ENCODE measurements at regions not wholly inside any gene's neighbourhood (a gene's known extent, or its start where the extent isn't known, plus 50 kb on each side); places are given as distances from the start of the nearest gene placed in this dataset.

GRCh38 chr2:176960061-176960460 lies 252.5 kb upstream of the HNRNPA3 start:
- no peak for DNase-seq
- H4K8ac ChIP-seq (ENCODE audit: low read length) = no peak overlapping the region
- no peak overlapping the region for H2AFZ ChIP-seq (ENCODE audit: low read depth, low read length)
- H2BK120ac ChIP-seq (ENCODE audit: low read depth, low read length) = no peak overlapping the region
- no peak overlapping the region for H3K23ac ChIP-seq (ENCODE audit: low read length in 2 of 2)
- no peak overlapping the region for H3K4ac ChIP-seq (ENCODE audit: low read depth in 1 of 2, low read length in 2 of 2)
- no peak overlapping the region for H2AK5ac ChIP-seq (ENCODE audit: low read length, severe bottlenecking)
- no peak overlapping the region for H3K9ac ChIP-seq (ENCODE audit: low read length)
- H3K4me3 ChIP-seq (ENCODE audit: insufficient read depth in 1 of 2, low read depth in 1 of 2, low read length in 2 of 2) = no peak overlapping the region
- no peak overlapping the region for H3K4me2 ChIP-seq (ENCODE audit: low read length, poor library complexity, severe bottlenecking)
- H3K27me3 ChIP-seq (ENCODE audit: control insufficient read depth in 1 of 2, insufficient read depth in 1 of 2, low read length in 2 of 2) = peaks cover 0 to 14% of the 10 kb centered on the region in 2 experiments
- no peaks in the 10 kb centered on the region for H3K4me1 ChIP-seq (ENCODE audit: control insufficient read depth, insufficient read depth, low read depth, low read length)
- H3K79me1 ChIP-seq (replicated peaks; ENCODE audit: low read length, poor library complexity, severe bottlenecking) = no peaks in the 10 kb centered on the region
- WGBS = 83% methylated on average over 1 of the region's 2 CpGs
- no peak overlapping the region for H3K27ac ChIP-seq (ENCODE audit: low read length, poor library complexity, severe bottlenecking)
- no peak overlapping the region for H3K14ac ChIP-seq (ENCODE audit: low read length in 2 of 2)
- H3K36me3 ChIP-seq (ENCODE audit: control insufficient read depth in 1 of 2, insufficient read depth in 2 of 2, low read depth in 1 of 2, low read length in 2 of 2) = no peaks in the 10 kb centered on the region
- H2BK5ac ChIP-seq (ENCODE audit: low read depth, low read length, poor library complexity, severe bottlenecking) = no peak overlapping the region
- no peak overlapping the region for H3K18ac ChIP-seq (ENCODE audit: low read depth in 1 of 2, low read length in 2 of 2)
- H3K9me3 ChIP-seq (ENCODE audit: control insufficient read depth, low read length) = no peaks in the 10 kb centered on the region
- H4K91ac ChIP-seq (ENCODE audit: low read length) = no peak overlapping the region
- no peak overlapping the region for H2BK12ac ChIP-seq (ENCODE audit: low read length in 2 of 2)
- no peak overlapping the region for H2BK15ac ChIP-seq (ENCODE audit: low read depth, poor library complexity, severe bottlenecking)

GRCh38 chr2:176960736-176961520 lies 251.7 kb upstream of the HNRNPA3 start:
- no peak overlapping the region for H3K23ac ChIP-seq (ENCODE audit: low read length in 2 of 2)
- no peaks in the 10 kb centered on the region for H3K4me1 ChIP-seq (ENCODE audit: control insufficient read depth, insufficient read depth, low read depth, low read length)
- no peak overlapping the region for H2AK5ac ChIP-seq (ENCODE audit: low read length, severe bottlenecking)
- no peak overlapping the region for H2BK15ac ChIP-seq (ENCODE audit: low read depth, poor library complexity, severe bottlenecking)
- no peak overlapping the region for H3K14ac ChIP-seq (ENCODE audit: low read length in 2 of 2)
- no peaks in the 10 kb centered on the region for H3K9me3 ChIP-seq (ENCODE audit: control insufficient read depth, low read length)
- H3K27ac ChIP-seq (ENCODE audit: low read length, poor library complexity, severe bottlenecking) = no peak overlapping the region
- H4K8ac ChIP-seq (ENCODE audit: low read length) = no peak overlapping the region
- H2BK5ac ChIP-seq (ENCODE audit: low read depth, low read length, poor library complexity, severe bottlenecking) = no peak overlapping the region
- no peak overlapping the region for H3K18ac ChIP-seq (ENCODE audit: low read depth in 1 of 2, low read length in 2 of 2)
- no peaks in the 10 kb centered on the region for H3K36me3 ChIP-seq (ENCODE audit: control insufficient read depth in 1 of 2, insufficient read depth in 2 of 2, low read depth in 1 of 2, low read length in 2 of 2)
- H3K27me3 ChIP-seq (ENCODE audit: control insufficient read depth in 1 of 2, insufficient read depth in 1 of 2, low read length in 2 of 2) = peaks cover 0 to 7% of the 10 kb centered on the region in 2 experiments
- no peak overlapping the region for H3K4me2 ChIP-seq (ENCODE audit: low read length, poor library complexity, severe bottlenecking)
- no peak overlapping the region for H3K9ac ChIP-seq (ENCODE audit: low read length)
- H3K4ac ChIP-seq (ENCODE audit: low read depth in 1 of 2, low read length in 2 of 2) = no peak overlapping the region
- no peak overlapping the region for H2BK120ac ChIP-seq (ENCODE audit: low read depth, low read length)
- H2AFZ ChIP-seq (ENCODE audit: low read depth, low read length) = no peak overlapping the region
- WGBS = 77% methylated on average over 7 of the region's 7 CpGs
- H2BK12ac ChIP-seq (ENCODE audit: low read length in 2 of 2) = no peak overlapping the region
- no peak for DNase-seq
- no peak overlapping the region for H3K4me3 ChIP-seq (ENCODE audit: insufficient read depth in 1 of 2, low read depth in 1 of 2, low read length in 2 of 2)
- no peaks in the 10 kb centered on the region for H3K79me1 ChIP-seq (replicated peaks; ENCODE audit: low read length, poor library complexity, severe bottlenecking)
- no peak overlapping the region for H4K91ac ChIP-seq (ENCODE audit: low read length)

GRCh38 chr2:176961775-176962619 lies 250.6 kb upstream of the HNRNPA3 start:
- Histone ChIP-seq H2BK15ac (ENCODE audit: low read depth, poor library complexity, severe bottlenecking) (no peak overlapping the region), H3K23ac (ENCODE audit: low read length in 2 of 2) (no peak overlapping the region), H4K8ac (ENCODE audit: low read length) (no peak overlapping the region), H3K4me3 (ENCODE audit: insufficient read depth in 1 of 2, low read depth in 1 of 2, low read length in 2 of 2) (no peak overlapping the region), H2BK120ac (ENCODE audit: low read depth, low read length) (no peak overlapping the region), H4K91ac (ENCODE audit: low read length) (no peak overlapping the region), H3K79me1 (replicated peaks; ENCODE audit: low read length, poor library complexity, severe bottlenecking) (no peaks in the 10 kb centered on the region), H3K18ac (ENCODE audit: low read depth in 1 of 2, low read length in 2 of 2) (no peak overlapping the region), H3K4me2 (ENCODE audit: low read length, poor library complexity, severe bottlenecking) (no peak overlapping the region), H2AFZ (ENCODE audit: low read depth, low read length) (no peak overlapping the region), H2BK5ac (ENCODE audit: low read depth, low read length, poor library complexity, severe bottlenecking) (no peak overlapping the region), H3K9me3 (ENCODE audit: control insufficient read depth, low read length) (no peaks in the 10 kb centered on the region), H3K27ac (ENCODE audit: low read length, poor library complexity, severe bottlenecking) (no peak overlapping the region), H3K14ac (ENCODE audit: low read length in 2 of 2) (no peak overlapping the region), H2AK5ac (ENCODE audit: low read length, severe bottlenecking) (no peak overlapping the region), H2BK12ac (ENCODE audit: low read length in 2 of 2) (no peak overlapping the region), H3K27me3 (ENCODE audit: control insufficient read depth in 1 of 2, insufficient read depth in 1 of 2, low read length in 2 of 2) (peaks cover 0 to 5% of the 10 kb centered on the region in 2 experiments), H3K4ac (ENCODE audit: low read depth in 1 of 2, low read length in 2 of 2) (no peak overlapping the region), H3K9ac (ENCODE audit: low read length) (no peak overlapping the region), H3K36me3 (ENCODE audit: control insufficient read depth in 1 of 2, insufficient read depth in 2 of 2, low read depth in 1 of 2, low read length in 2 of 2) (no peaks in the 10 kb centered on the region), H3K4me1 (ENCODE audit: control insufficient read depth, insufficient read depth, low read depth, low read length) (no peaks in the 10 kb centered on the region)
- DNase-seq = no peak
- WGBS = 80% methylated on average over 10 of the region's 11 CpGs

- H2AFZ ChIP-seq (ENCODE audit: low read depth, low read length) = no peak overlapping the region
- no peak overlapping the region for H3K4me2 ChIP-seq (ENCODE audit: low read length, poor library complexity, severe bottlenecking)
- H2BK12ac ChIP-seq (ENCODE audit: low read length in 2 of 2) = no peak overlapping the region
- no peak overlapping the region for H3K23ac ChIP-seq (ENCODE audit: low read length in 2 of 2)
- no peak overlapping the region for H2BK5ac ChIP-seq (ENCODE audit: low read depth, low read length, poor library complexity, severe bottlenecking)
- H3K18ac ChIP-seq (ENCODE audit: low read depth in 1 of 2, low read length in 2 of 2) = no peak overlapping the region
- no peaks in the 10 kb centered on the region for H3K79me1 ChIP-seq (replicated peaks; ENCODE audit: low read length, poor library complexity, severe bottlenecking)
- H2AK5ac ChIP-seq (ENCODE audit: low read length, severe bottlenecking) = no peak overlapping the region
- H3K27ac ChIP-seq (ENCODE audit: low read length, poor library complexity, severe bottlenecking) = no peak overlapping the region
- H3K9me3 ChIP-seq (ENCODE audit: control insufficient read depth, low read length) = no peaks in the 10 kb centered on the region
- H3K4me3 ChIP-seq (ENCODE audit: insufficient read depth in 1 of 2, low read depth in 1 of 2, low read length in 2 of 2) = no peak overlapping the region
- DNase-seq = no peak
- no peak overlapping the region for H2BK120ac ChIP-seq (ENCODE audit: low read depth, low read length)
- WGBS = 88% methylated on average over 2 of the region's 4 CpGs
- peaks cover 0 to 15% of the 10 kb centered on the region in 2 experiments for H3K27me3 ChIP-seq (ENCODE audit: control insufficient read depth in 1 of 2, insufficient read depth in 1 of 2, low read length in 2 of 2)
- no peaks in the 10 kb centered on the region for H3K36me3 ChIP-seq (ENCODE audit: control insufficient read depth in 1 of 2, insufficient read depth in 2 of 2, low read depth in 1 of 2, low read length in 2 of 2)
- H2BK15ac ChIP-seq (ENCODE audit: low read depth, poor library complexity, severe bottlenecking) = no peak overlapping the region
- H3K14ac ChIP-seq (ENCODE audit: low read length in 2 of 2) = no peak overlapping the region
- no peak overlapping the region for H3K4ac ChIP-seq (ENCODE audit: low read depth in 1 of 2, low read length in 2 of 2)
- no peak overlapping the region for H3K9ac ChIP-seq (ENCODE audit: low read length)
- no peak overlapping the region for H4K91ac ChIP-seq (ENCODE audit: low read length)
- no peaks in the 10 kb centered on the region for H3K4me1 ChIP-seq (ENCODE audit: control insufficient read depth, insufficient read depth, low read depth, low read length)
- no peak overlapping the region for H4K8ac ChIP-seq (ENCODE audit: low read length)
Measured at GRCh38 chr2:176963568-176964287, 248.9 kb upstream of the HNRNPA3 start.
